IPS-11a (cell line): ENCODE measurements at regions not wholly inside any gene's neighbourhood (a gene's known extent, or its start where the extent isn't known, plus 50 kb on each side); places are given as distances from the start of the nearest gene placed in this dataset.

Experiments used
- H3K4me3 ChIP-seq: one replicate; pipeline ENCODE4 v1.5.1; 2013; ENCODE audit warnings: low read depth, low read length, control low read depth

- H3K4me3 ChIP-seq: no peak overlapping the region
Observed at GRCh38 chr2:121860033-121860757, 104.7 kb downstream of the TSN start.

GRCh38 chr2:121860758-121861227, 105.3 kb downstream of the TSN start:
- H3K4me3 ChIP-seq: no peak overlapping the region

- H3K4me3 ChIP-seq: no peak overlapping the region
Observed at GRCh38 chr2:121862286-121862685, 106.8 kb downstream of the TSN start.

- no peak overlapping the region for H3K4me3 ChIP-seq
Observed at GRCh38 chr2:121865914-121866313, 110.5 kb downstream of the TSN start.

GRCh38 chr2:121866789-121867188, 111.3 kb downstream of the TSN start:
- H3K4me3 ChIP-seq: no peak overlapping the region

GRCh38 chr2:121868652-121869051, 113.2 kb downstream of the TSN start:
- no peak overlapping the region for H3K4me3 ChIP-seq

- H3K4me3 ChIP-seq: no peak overlapping the region
Observed at GRCh38 chr2:121869363-121869762, 113.9 kb downstream of the TSN start.

GRCh38 chr2:121869873-121870272, 114.4 kb downstream of the TSN start:
- H3K4me3 ChIP-seq: no peak overlapping the region

- H3K4me3 ChIP-seq: no peak overlapping the region
Observed at GRCh38 chr2:121872651-121873050, 117.2 kb downstream of the TSN start.

GRCh38 chr2:121873864-121874263, 118.4 kb downstream of the TSN start:
- no peak overlapping the region for H3K4me3 ChIP-seq

- no peak overlapping the region for H3K4me3 ChIP-seq
Observed at GRCh38 chr2:121875585-121876185, 120.2 kb downstream of the TSN start.

GRCh38 chr2:121877366-121877765, 121.9 kb downstream of the TSN start:
- H3K4me3 ChIP-seq: no peak overlapping the region

- no peak overlapping the region for H3K4me3 ChIP-seq
Observed at GRCh38 chr2:121880283-121880682, 124.8 kb downstream of the TSN start.

- no peak overlapping the region for H3K4me3 ChIP-seq
Observed at GRCh38 chr2:121881038-121881437, 125.6 kb downstream of the TSN start.

GRCh38 chr2:121881950-121882349, 126.5 kb downstream of the TSN start:
- no peak overlapping the region for H3K4me3 ChIP-seq

- no peak overlapping the region for H3K4me3 ChIP-seq
Observed at GRCh38 chr2:121884078-121884477, 128.6 kb downstream of the TSN start.

GRCh38 chr2:121884511-121884921, 129.1 kb downstream of the TSN start:
- H3K4me3 ChIP-seq: no peak overlapping the region

- no peak overlapping the region for H3K4me3 ChIP-seq
Observed at GRCh38 chr2:121886059-121886458, 130.6 kb downstream of the TSN start.

GRCh38 chr2:121887513-121888188, 132.2 kb downstream of the TSN start:
- H3K4me3 ChIP-seq: no peak overlapping the region

- no peak overlapping the region for H3K4me3 ChIP-seq
Observed at GRCh38 chr2:121888189-121888557, 132.7 kb downstream of the TSN start.

- no peak overlapping the region for H3K4me3 ChIP-seq
Observed at GRCh38 chr2:121890041-121890440, 134.6 kb downstream of the TSN start.
